OCI-LY1 (cell line): ENCODE measurements at regions not wholly inside any gene's neighbourhood (a gene's known extent, or its start where the extent isn't known, plus 50 kb on each side); places are given as distances from the start of the nearest gene placed in this dataset.

Experiments
- H2AFZ ChIP-seq: fragments of 200-600 bp; sonication (generic), shearing (Covaris generic); 2 replicates; pipeline ENCODE4 v1.6.0; 2014; ENCODE audit warnings: antibody characterized with exemption, mild to moderate bottlenecking, low read length
- H3F3A ChIP-seq: fragments of 200-600 bp; sonication (generic), shearing (Covaris generic); 2 replicates; pipeline ENCODE4 v1.6.0; 2014; ENCODE audit warnings: mild to moderate bottlenecking, antibody characterized with exemption, low read length, moderate library complexity; ENCODE audit not compliant: insufficient read depth
- H3K27ac ChIP-seq: fragments of 200-600 bp; sonication (generic); 2 replicates; pipeline ENCODE4 v1.5.1; 2014; ENCODE audit warnings: low read length, mixed run types, mild to moderate bottlenecking, low read depth; ENCODE audit not compliant: poor library complexity, severe bottlenecking
- H3K27me3 ChIP-seq: fragments of 200-600 bp; sonication (generic); 2 replicates; pipeline ENCODE4 v1.6.0; 2014; ENCODE audit warnings: antibody characterized with exemption, mild to moderate bottlenecking, low read length, moderate library complexity; ENCODE audit not compliant: insufficient read depth
- H3K36me3 ChIP-seq: fragments of 200-600 bp; sonication (generic); 2 replicates; pipeline ENCODE4 v1.6.1; 2014; ENCODE audit warnings: mild to moderate bottlenecking, antibody characterized with exemption, low read length, moderate library complexity, mixed read lengths; ENCODE audit not compliant: insufficient read depth
- H3K4me1 ChIP-seq: fragments of 200-600 bp; sonication (generic); 2 replicates; pipeline ENCODE4 v1.5.1; 2014; ENCODE audit warnings: mild to moderate bottlenecking, low read length, moderate library complexity; ENCODE audit not compliant: insufficient read depth, severe bottlenecking
- H3K4me2 ChIP-seq: fragments of 200-600 bp; sonication (generic), shearing (Covaris generic); 2 replicates; pipeline ENCODE4 v1.6.1; 2014; ENCODE audit warnings: low read length
- H3K4me3 ChIP-seq: fragments of 200-600 bp; sonication (generic); 2 replicates; pipeline ENCODE4 v1.5.1; 2014; ENCODE audit warnings: low read length, low read depth, mild to moderate bottlenecking, mixed read lengths; ENCODE audit not compliant: poor library complexity, severe bottlenecking
- H3K79me2 ChIP-seq: fragments of 200-600 bp; shearing (Covaris generic); 2 replicates; pipeline ENCODE4 v1.6.1; 2016; ENCODE audit warnings: mixed run types, low read length, mixed read lengths; ENCODE audit not compliant: insufficient read depth
- H3K9ac ChIP-seq: fragments of 200-600 bp; sonication (generic), shearing (Covaris generic); 2 replicates; pipeline ENCODE4 v1.6.1; 2014; ENCODE audit warnings: mild to moderate bottlenecking, low read length, mixed read lengths
- H3K9me2 ChIP-seq: fragments of 200-600 bp; sonication (generic), shearing (Covaris generic); 2 replicates; pipeline ENCODE4 v1.6.1; 2014; ENCODE audit warnings: low read depth, mild to moderate bottlenecking, low read length, mixed read lengths
- H3K9me3 ChIP-seq: fragments of 200-600 bp; shearing (Covaris generic); 2 replicates; pipeline ENCODE4 v1.6.1; 2014; ENCODE audit warnings: low read length, mixed read lengths
- H4K20me1 ChIP-seq: fragments of 200-600 bp; sonication (generic), shearing (Covaris generic); 2 replicates; pipeline ENCODE4 v1.6.0; 2016; ENCODE audit warnings: mild to moderate bottlenecking, low read length; ENCODE audit not compliant: insufficient read depth
- EZH2 ChIP-seq: fragments of 200-600 bp; sonication (generic), shearing (Covaris generic); IDR thresholded peaks from 2 replicates; pipeline ENCODE4 v1.8.0; 2017; ENCODE audit warnings: borderline replicate concordance, mixed run types, mild to moderate bottlenecking, antibody characterized with exemption, low read length, moderate library complexity, mixed read lengths
- TF ChIP-seq, protein P1 (sequence below): fragments of 200-600 bp; sonication (generic), shearing (Covaris generic); IDR thresholded peaks from 2 replicates; pipeline ENCODE4 v1.5.1; 2017; ENCODE audit warnings: mild to moderate bottlenecking, antibody characterized with exemption, low read length, moderate library complexity, mixed read lengths

DNA sequence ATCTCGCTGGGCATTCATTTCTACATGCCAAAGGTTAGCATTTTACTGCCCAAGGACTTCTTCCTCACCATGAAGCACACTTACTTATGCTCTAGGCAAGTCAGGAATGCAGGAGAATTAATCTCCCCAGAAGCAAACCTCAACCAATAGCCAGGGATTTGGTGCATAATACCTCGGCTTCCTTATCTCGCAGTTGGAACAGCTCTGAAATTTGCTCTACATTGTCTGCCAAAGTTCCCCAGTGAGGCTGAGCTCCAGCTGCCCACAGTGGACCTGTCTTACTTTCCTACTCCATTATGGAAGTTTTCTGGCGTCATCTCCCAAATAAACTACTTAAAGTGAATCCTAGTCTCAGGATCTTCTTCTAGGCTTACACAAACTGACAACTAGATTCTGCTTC is 57.6 kb upstream of the PPM1J start:
- Histone ChIP-seq H3K9ac (no peak overlapping the region), H3F3A (no peaks in the 10 kb centered on the region), H3K27ac (no peak overlapping the region), H3K9me3 (no peaks in the 10 kb centered on the region), H3K79me2 (no peaks in the 10 kb centered on the region), H3K9me2 (no peaks in the 10 kb centered on the region), H3K4me2 (no peak overlapping the region), H3K27me3 (no peaks in the 10 kb centered on the region), H2AFZ (no peak overlapping the region), H4K20me1 (no peaks in the 10 kb centered on the region), H3K4me3 (no peak overlapping the region), H3K36me3 (no peaks in the 10 kb centered on the region), H3K4me1 (no peaks in the 10 kb centered on the region)
- no peak for TF ChIP-seq EZH2
- TF ChIP-seq, protein P1, sequence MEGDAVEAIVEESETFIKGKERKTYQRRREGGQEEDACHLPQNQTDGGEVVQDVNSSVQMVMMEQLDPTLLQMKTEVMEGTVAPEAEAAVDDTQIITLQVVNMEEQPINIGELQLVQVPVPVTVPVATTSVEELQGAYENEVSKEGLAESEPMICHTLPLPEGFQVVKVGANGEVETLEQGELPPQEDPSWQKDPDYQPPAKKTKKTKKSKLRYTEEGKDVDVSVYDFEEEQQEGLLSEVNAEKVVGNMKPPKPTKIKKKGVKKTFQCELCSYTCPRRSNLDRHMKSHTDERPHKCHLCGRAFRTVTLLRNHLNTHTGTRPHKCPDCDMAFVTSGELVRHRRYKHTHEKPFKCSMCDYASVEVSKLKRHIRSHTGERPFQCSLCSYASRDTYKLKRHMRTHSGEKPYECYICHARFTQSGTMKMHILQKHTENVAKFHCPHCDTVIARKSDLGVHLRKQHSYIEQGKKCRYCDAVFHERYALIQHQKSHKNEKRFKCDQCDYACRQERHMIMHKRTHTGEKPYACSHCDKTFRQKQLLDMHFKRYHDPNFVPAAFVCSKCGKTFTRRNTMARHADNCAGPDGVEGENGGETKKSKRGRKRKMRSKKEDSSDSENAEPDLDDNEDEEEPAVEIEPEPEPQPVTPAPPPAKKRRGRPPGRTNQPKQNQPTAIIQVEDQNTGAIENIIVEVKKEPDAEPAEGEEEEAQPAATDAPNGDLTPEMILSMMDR = no peak

DNA sequence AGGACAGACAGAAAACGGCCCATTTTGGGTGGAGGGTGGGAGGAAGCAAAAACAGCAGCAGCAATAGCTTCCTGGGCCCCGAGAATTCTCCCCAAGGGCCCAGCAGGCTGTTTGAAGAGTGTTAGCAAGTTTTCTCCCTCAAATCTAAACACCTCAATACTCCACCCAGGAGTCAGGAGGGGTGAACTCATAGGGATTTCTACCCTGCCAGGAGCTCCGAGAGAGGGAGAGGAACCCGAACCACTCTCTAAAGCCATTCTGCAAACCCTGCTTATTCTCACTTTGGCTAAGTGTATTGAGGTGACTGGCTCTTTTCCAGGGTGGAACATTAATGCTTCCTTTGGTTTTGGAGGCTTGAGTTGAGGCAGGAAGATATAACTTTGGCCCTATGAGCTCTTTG is 55.6 kb upstream of the PPM1J start:
- Histone ChIP-seq H3K36me3 (no peaks in the 10 kb centered on the region), H3K27ac (no peak overlapping the region), H3K9me3 (no peaks in the 10 kb centered on the region), H3K4me3 (no peak overlapping the region), H3K27me3 (no peaks in the 10 kb centered on the region), H2AFZ (no peak overlapping the region), H3K4me1 (no peaks in the 10 kb centered on the region), H3K9ac (no peak overlapping the region), H3K79me2 (no peaks in the 10 kb centered on the region), H3K4me2 (no peak overlapping the region), H3F3A (no peaks in the 10 kb centered on the region), H4K20me1 (no peaks in the 10 kb centered on the region), H3K9me2 (no peaks in the 10 kb centered on the region)
- no peak for TF ChIP-seq EZH2
- TF ChIP-seq, protein P1 = no peak

DNA sequence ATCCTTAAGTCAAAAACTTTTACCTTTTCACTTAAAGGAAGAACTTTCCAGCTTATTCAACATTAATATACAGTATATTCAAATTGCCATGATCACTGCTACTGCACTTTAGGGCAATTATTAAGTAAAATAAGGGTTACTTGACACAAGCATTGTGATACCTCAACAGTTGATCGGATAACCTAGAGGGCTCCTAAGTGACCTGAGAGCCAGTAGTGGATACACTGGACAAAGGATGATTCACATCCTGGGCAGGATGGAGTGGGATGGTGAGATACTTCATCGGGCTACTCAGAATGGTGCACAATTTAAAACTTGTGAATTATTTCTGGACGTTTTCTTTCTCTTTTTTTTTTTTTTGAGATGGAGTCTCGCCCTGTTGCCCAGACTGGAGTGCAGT is 54.5 kb upstream of the PPM1J start:
- no peak overlapping the region for H3K4me3 ChIP-seq
- H3K79me2 ChIP-seq = no peaks in the 10 kb centered on the region
- no peak for TF ChIP-seq EZH2
- TF ChIP-seq, protein P1 = no peak
- no peak overlapping the region for H3K4me2 ChIP-seq
- no peaks in the 10 kb centered on the region for H3K9me2 ChIP-seq
- no peak overlapping the region for H2AFZ ChIP-seq
- no peaks in the 10 kb centered on the region for H3K36me3 ChIP-seq
- no peaks in the 10 kb centered on the region for H3K27me3 ChIP-seq
- no peak overlapping the region for H3K27ac ChIP-seq
- H3F3A ChIP-seq = no peaks in the 10 kb centered on the region
- H3K9ac ChIP-seq = no peak overlapping the region
- H3K4me1 ChIP-seq = no peaks in the 10 kb centered on the region
- no peaks in the 10 kb centered on the region for H3K9me3 ChIP-seq
- H4K20me1 ChIP-seq = no peaks in the 10 kb centered on the region
